CD4-positive, alpha-beta T cell treated with Interleukin-21 for 1 hour (primary cell): ENCODE measurements at regions not wholly inside any gene's neighbourhood (a gene's known extent, or its start where the extent isn't known, plus 50 kb on each side); places are given as distances from the start of the nearest gene placed in this dataset.

Experiments
- DNase-seq: peaks from one replicate; pipeline ENCODE4 v3.0.0-alpha.2; 2020

DNA sequence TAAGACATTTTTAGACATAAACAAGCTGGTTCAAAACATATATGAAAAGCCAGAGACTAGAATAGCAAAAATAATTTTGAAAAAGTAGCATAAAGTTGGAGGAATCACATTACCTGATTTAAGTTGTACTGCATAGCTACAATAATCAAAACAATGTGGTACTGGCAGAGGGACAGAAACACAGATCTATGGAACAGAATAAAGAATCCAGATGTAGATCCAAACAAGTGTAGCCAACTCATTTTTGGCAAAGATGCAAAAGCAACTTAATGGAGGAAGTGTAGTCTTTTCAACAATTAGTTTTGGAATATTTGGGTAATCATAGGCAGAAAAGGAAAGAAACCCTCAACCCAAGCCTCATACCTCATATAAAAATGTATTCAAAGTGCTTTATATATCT lies 278.7 kb upstream of the ZNF521 start:
- DNase-seq, result no peak

DNA sequence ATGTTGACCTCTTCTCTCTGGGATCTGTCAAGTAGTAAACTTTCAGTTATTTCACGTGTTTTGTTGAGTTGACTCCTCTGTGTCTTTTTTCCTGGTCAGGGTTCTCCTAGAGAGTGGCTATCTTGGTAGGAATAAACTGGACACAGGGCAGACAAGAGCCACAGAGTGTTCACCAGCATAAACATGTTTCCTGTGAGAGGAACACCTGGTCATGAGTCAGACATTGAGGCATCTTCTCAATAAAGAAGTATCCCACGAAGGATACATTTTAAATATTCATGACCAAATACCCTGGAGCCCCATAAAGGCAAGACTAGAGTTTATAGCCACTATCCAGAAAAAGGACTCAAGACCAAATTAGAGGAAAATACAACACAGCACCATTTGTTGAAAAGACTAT lies 269.7 kb upstream of the ZNF521 start:
- no peak for DNase-seq

DNA sequence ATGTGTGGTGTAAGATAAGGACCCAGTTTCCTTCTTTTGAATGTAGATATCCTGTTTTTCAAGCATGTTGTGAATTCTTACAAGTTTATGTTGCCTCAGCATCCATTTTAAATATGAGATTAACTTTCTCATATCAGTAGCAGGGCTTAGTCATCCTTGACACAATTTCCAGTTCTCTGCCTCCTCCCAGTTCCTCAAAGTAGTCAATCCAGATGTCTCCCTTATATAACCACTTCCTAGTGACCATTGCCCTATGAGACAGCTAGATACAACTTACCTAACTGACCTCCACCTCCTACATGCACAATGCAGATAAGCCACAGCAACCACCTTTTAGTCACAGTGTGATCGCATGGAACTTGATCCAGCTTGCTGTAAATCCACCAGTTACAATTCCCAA lies 269.2 kb upstream of the ZNF521 start:
- DNase-seq, result no peak

GRCh38 chr18:25614168-25614567 lies 262.2 kb upstream of the ZNF521 start:
- no peak for DNase-seq

DNA sequence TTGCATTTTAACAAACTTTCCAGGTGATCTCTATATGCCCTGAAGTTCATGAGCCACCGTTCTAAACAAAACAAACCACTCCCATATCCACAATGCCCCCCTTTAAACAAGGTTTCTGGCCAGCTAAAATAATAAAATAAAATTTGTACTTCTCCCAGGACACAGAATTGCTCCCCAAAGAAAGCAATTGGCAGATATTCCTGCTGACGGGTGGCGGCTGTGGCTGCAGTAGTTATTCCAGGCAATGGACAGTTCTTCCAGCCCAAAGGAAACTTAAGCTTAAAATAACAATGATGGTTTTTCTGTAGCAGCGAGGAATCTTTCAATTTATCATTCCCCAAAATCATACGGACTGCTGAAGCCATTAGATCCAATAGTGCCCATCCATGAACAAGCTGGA lies 260.5 kb upstream of the ZNF521 start:
- no peak for DNase-seq

DNA sequence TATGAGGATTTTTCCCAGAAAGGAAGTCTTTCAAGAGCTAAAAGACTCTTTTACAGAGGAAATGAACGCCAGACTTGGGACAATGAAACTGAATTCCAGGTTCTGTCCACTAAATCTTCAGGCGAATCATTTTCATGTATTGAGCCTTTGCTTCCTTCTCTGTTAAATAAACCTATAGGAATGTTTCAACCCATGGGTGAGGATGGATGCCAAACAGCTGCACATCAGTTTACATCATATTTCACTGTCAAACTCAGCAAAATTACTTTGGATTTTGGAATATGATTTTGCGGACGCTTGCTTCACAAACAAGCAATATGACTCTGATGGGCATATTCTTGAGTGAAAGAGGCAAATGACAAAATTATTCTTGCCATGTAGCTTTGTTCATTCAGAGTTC lies 256.1 kb upstream of the ZNF521 start:
- DNase-seq, result no peak

DNA sequence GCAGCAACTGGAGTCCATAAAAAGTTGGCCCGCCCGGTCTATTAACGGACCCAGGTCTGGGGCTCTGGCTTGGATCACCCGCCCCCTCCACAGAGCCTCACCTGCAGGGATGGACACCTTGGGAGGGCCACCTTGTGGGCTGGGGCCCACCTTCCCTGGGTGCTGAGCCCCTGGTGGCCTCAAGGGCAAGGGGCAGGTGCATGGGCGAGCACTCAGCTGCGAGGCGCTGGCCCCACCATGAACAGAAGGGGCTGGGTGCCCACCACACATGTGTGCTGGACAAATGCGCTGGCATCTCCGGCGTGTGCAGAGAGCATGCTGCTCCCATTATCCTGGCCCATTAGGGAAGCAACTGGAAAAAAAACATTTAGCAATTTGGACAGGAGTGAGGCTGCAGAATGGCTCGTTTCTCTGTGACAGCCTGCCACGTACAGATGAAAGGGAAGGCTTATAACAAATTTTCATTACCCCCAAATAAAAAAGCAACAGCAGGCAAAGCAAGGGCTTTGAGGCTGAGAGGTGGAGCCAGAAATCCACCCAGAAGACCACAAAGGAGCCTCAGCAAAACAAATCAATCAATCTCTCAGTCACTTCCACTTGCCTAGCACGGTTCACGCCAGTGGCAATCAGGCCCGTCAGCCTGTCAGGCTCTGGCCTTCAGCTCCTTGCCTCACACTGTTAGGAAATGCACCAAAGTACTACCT lies 253.1 kb upstream of the ZNF521 start:
- DNase-seq, result no peak

DNA sequence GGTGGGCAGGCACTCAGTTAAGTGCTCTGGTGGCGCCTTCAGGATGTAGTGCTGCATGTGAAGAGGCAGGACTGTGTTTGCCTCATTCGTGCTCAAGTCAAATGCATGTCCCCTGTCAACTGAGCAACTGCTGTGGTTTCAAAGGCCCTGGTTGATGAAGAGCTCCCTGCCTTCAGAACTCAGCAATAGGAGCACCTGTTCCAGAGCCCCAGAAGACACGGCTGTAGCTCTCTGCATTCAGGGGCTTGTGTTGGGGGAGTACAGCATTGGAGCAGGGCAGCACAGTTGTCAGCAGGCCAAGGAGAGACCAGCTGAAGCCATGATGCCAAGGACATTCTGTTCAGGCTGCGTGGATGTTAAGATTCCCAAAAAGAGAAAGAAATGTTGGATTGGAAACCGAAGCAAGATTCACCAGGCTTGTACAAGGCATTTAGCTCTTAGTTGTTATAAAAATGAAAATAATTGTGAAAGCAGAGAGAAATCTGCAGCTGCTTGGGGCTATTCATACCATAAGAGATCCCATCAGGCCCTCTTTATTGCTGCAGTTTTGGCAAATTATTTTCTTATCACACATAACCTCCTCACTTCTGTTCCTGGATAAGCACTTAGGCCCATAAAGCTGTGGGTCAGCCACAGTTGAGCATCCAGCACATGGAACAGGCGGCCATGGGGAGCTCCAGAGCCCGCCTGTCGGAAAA lies 252.4 kb upstream of the ZNF521 start:
- DNase-seq, result no peak

- DNase-seq, result no peak
Measured at GRCh38 chr18:25599443-25599842, 247.5 kb upstream of the ZNF521 start.

GRCh38 chr18:25597476-25597875 lies 245.5 kb upstream of the ZNF521 start:
- DNase-seq, result no peak

- DNase-seq, result no peak
Measured at GRCh38 chr18:25595274-25596060, 243.5 kb upstream of the ZNF521 start.

GRCh38 chr18:25594351-25594750 lies 242.4 kb upstream of the ZNF521 start:
- no peak for DNase-seq

GRCh38 chr18:25592804-25593360 lies 240.9 kb upstream of the ZNF521 start:
- no peak for DNase-seq

- DNase-seq, result no peak
Measured at GRCh38 chr18:25590456-25590855, 238.5 kb upstream of the ZNF521 start.

- DNase-seq, result no peak
Measured at GRCh38 chr18:25587545-25587944, 235.6 kb upstream of the ZNF521 start.

DNA sequence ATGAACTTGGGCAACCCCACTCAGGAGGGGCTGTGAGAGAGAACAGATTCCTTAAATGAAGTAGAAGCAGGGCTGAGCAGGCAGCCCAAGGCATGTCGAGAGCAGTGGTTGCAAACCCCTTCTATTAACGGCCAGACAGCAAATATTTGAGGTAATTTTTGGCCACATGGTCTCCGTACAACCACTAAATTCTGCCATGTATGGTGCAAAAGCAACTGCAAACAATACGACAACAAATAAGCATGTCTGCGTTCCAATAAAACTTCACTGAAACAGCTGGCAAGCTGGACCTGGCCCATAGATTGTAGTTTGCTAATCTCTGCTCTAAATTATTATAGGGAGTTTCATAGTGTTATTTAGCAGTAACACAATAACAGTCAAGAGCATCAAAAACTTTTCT lies 217.0 kb upstream of the ZNF521 start:
- DNase-seq, result no peak

DNA sequence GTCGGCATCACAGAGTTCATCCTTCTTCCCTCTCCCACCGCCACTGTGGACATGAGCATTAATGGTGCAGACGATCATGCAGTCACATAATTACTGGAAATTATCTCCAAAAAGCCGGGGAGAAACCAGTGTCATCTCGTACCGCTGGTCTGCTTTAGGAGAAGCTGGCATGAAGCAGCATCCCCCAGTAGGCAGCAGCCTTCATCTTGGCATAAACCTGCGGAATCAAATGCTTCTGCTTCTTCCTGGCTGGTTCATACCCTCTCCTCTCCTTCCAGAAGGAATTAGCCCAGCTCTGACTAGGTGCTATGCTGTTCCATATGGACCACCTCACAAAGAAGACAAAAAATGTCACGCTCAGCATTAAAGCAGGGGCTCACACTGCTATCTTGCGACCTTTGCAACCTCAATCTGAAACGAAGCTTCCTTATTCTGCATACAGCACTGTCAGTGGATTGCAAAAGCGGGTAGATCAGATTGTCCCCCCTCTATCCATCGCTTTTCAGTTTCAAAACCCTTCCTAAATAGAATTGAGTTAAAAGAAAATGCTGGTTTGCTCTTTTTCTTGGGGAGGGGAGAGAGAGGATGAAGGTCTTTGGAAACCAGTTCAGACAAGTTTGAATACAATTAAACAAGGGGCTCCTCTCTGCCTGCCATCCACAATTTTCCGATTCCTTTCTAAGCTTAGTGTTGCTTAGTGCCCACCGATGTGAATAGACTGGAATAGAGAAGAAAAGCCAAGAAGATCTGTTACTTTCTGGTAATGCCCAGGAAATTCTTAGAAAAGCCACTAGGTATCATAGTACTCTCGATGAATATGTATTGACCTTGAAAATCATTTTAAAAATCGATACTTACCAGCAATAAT lies 212.1 kb upstream of the ZNF521 start:
- no peak for DNase-seq

DNA sequence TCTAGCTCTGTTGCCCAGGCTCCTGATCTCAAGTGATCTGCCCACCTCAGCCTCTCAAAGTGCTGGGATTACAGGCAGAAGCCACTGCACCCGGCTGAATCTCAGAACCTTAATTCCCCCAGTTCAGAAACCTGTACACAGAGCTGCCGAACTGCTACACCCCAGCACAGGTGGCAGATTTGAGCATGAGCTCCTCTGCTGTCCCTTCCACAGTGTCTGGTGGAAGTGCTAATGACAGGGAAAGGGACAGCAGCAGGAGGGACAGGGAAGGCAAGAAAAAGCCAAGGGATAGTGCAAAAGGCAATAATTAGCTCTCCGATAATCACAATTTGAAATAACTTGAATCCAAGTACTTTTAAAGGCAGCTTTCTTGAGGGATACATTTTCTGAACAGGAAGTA lies 211.4 kb upstream of the ZNF521 start:
- DNase-seq, result no peak

DNA sequence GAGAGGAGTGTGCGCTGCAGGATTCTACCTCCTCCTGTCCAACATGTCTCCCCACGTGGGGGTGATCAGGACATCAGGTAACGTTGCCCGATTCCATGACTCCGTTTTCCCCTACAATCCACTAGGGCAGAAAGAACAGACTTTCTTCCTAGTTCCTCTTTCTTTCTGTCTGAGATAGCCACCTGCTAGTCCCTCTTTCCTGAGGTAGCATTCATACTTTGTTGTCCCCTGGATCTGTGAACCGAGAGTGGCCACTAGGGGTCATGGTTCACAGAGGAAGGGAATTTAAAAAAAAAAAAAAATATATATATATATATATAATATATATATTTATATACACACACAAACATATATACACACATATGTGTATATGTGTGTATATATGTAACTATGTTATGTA lies 210.0 kb upstream of the ZNF521 start:
- DNase-seq, result no peak

DNA sequence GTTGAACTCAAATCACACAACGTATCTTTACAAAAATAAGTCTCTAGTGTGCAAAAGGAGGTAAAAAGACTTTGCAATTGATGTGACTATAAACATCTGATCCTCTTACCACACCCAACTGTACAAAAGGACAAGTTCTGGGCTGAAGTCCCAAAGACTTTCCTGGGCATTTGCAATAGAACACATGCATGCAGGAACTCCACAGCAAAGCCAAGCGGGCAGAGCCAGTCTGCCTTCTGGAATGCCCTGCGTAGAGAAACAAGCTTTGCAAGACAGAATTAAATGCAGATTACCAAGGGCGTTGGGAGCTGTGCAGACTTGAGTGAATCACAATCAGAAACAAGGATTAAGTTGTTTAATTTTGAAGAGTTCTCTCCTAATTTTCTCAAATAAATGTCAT lies 208.4 kb upstream of the ZNF521 start:
- DNase-seq, result no peak

DNA sequence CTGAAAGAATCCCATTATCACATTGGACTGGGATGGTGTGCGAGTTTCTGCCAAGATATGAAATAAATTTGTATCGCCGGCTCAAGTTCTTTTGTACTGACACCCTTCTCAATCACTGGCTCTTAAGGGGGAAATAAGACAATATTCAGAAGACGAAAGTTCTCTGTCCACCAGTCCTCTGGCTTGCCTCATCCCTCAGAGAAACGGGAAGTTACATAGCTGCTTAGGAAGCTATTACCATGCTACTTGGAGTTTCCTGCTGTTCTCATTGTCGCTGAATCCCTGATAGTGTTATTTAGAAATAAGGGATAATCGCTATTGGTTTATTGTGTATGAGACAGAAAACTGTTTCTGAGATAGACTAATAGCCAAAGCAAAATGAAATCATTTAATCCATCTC lies 205.0 kb upstream of the ZNF521 start:
- no peak for DNase-seq

DNA sequence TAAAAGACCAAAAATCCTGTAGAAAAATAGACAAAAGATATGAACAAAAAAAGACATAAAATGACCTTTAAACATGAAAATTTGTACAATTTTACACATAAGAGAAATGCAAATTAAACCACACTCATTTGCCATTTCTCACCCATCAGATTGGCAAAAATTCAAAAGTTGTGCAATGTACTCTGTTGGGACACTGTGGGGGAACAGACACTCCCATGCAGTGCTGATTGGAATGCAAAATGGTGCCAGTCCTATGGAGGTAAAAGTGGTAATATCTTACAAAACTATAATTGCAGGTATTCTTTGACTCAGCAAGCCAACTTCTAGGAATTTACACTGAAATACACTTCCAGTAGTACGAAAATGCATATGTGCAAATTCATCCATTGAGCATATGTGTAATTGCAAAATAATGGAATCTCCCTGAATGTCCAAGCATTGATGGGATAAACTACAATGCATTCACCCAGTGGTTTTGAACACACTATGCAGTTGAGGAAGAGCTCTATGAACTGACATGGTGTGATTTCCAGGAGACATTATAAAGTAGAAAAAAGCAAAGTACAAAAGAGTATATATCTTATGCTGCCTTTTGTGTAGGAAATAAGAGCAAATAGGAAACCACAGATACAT lies 201.8 kb upstream of the ZNF521 start:
- no peak for DNase-seq
